Activated T-helper 1 cell treated with anti-CD3 and anti-CD28 coated beads, Interleukin-12 subunit alpha, Interleukin-12 subunit beta, Interleukin-2, Interleukin-4 antibody, amounts not matched to agents 30 ng/mL and 10 ng/mL and 1 ng/mL, durations not matched to agents 14 hours and 24 hours and 36 hours (primary cell): ENCODE measurements at regions not wholly inside any gene's neighbourhood (a gene's known extent, or its start where the extent isn't known, plus 50 kb on each side); places are given as distances from the start of the nearest gene placed in this dataset.

Source experiments
- DNase-seq: peaks from one replicate; pipeline ENCODE4 v3.0.0; 2021; ENCODE audit warnings: low spot score
- H3K27ac Mint-ChIP-seq: one replicate; pipeline ENCODE4 v1.8.0; 2021; ENCODE audit warnings: mild to moderate bottlenecking, mixed read lengths
- H3K27me3 Mint-ChIP-seq: one replicate; pipeline ENCODE4 v1.8.0; 2022; ENCODE audit warnings: mild to moderate bottlenecking, moderate library complexity, mixed read lengths; ENCODE audit not compliant: insufficient read depth
- H3K36me3 Mint-ChIP-seq: one replicate; pipeline ENCODE4 v1.8.0; 2021; ENCODE audit warnings: low read depth, mixed read lengths
- H3K4me1 Mint-ChIP-seq: one replicate; pipeline ENCODE4 v1.8.0; 2021; ENCODE audit warnings: low read depth, mixed read lengths
- H3K4me3 Mint-ChIP-seq: one replicate; pipeline ENCODE4 v1.8.0; 2021; ENCODE audit warnings: mild to moderate bottlenecking, moderate library complexity, mixed read lengths
- H3K9me3 Mint-ChIP-seq: one replicate; pipeline ENCODE4 v1.8.0; 2021; ENCODE audit warnings: mixed read lengths
- intact Hi-C: fragments of 100-400 bp; cut with micrococcal nuclease; formaldehyde crosslinking; loops from one replicate; pipeline ENCODE4 v1.15.1; 2024

- intact Hi-C loops = no loop called here
- no peak overlapping the region for H3K27ac Mint-ChIP-seq
These were observed 193.2 kb upstream of the TNP1 start for GRCh38 chr2:217052856-217053577.

GRCh38 chr2:217051416-217051815, 191.6 kb upstream of the TNP1 start:
- H3K27ac Mint-ChIP-seq = no peak overlapping the region
- H3K36me3 Mint-ChIP-seq = no peaks in the 10 kb centered on the region
- peaks cover 19% of the 10 kb centered on the region for H3K27me3 Mint-ChIP-seq
- H3K4me3 Mint-ChIP-seq = no peak overlapping the region
- intact Hi-C loops = no loop called here
- H3K9me3 Mint-ChIP-seq = no peaks in the 10 kb centered on the region
- DNase-seq = no peak
- no peaks in the 10 kb centered on the region for H3K4me1 Mint-ChIP-seq

More at GRCh38 chr2:217052856-217053577, 193.2 kb upstream of the TNP1 start:
- Mint-ChIP-seq H3K4me3 (no peak overlapping the region), H3K9me3 (no peaks in the 10 kb centered on the region), H3K36me3 (no peaks in the 10 kb centered on the region), H3K27me3 (peaks cover 23% of the 10 kb centered on the region), H3K4me1 (no peaks in the 10 kb centered on the region)
- no peak for DNase-seq

- Mint-ChIP-seq H3K36me3 (no peaks in the 10 kb centered on the region), H3K4me1 (no peaks in the 10 kb centered on the region), H3K9me3 (no peaks in the 10 kb centered on the region), H3K4me3 (no peak overlapping the region), H3K27ac (no peak overlapping the region), H3K27me3 (peaks cover 19% of the 10 kb centered on the region)
- intact Hi-C loops = loop anchor here (1.0 kb wide), 1 partner anchor 34 kb away; no protein-coding TSS in a partner anchor
- DNase-seq = no peak
These were observed 190.1 kb upstream of the TNP1 start for GRCh38 chr2:217049956-217050355.

GRCh38 chr2:217049422-217049821, 189.6 kb upstream of the TNP1 start:
- no peak for DNase-seq
- H3K4me1 Mint-ChIP-seq = no peaks in the 10 kb centered on the region
- H3K4me3 Mint-ChIP-seq = no peak overlapping the region
- intact Hi-C loops = loop anchor here (1.0 kb wide), 1 partner anchor 33 kb away; no protein-coding TSS in a partner anchor
- peaks cover 23% of the 10 kb centered on the region for H3K27me3 Mint-ChIP-seq
- H3K27ac Mint-ChIP-seq = no peak overlapping the region
- no peaks in the 10 kb centered on the region for H3K36me3 Mint-ChIP-seq
- no peaks in the 10 kb centered on the region for H3K9me3 Mint-ChIP-seq

- H3K27ac Mint-ChIP-seq = no peak overlapping the region
- H3K9me3 Mint-ChIP-seq = no peaks in the 10 kb centered on the region
These were observed 188.9 kb upstream of the TNP1 start for GRCh38 chr2:217048730-217049129.

GRCh38 chr2:217047631-217048030, 187.8 kb upstream of the TNP1 start:
- H3K27me3 Mint-ChIP-seq = peaks cover 25% of the 10 kb centered on the region
- H3K36me3 Mint-ChIP-seq = no peaks in the 10 kb centered on the region
- no peaks in the 10 kb centered on the region for H3K4me1 Mint-ChIP-seq
- H3K9me3 Mint-ChIP-seq = no peaks in the 10 kb centered on the region
- H3K27ac Mint-ChIP-seq = no peak overlapping the region
- H3K4me3 Mint-ChIP-seq = no peak overlapping the region
- intact Hi-C loops = no loop called here
- no peak for DNase-seq

More at GRCh38 chr2:217048730-217049129, 188.9 kb upstream of the TNP1 start:
- H3K4me3 Mint-ChIP-seq = no peak overlapping the region
- peaks cover 25% of the 10 kb centered on the region for H3K27me3 Mint-ChIP-seq
- no peaks in the 10 kb centered on the region for H3K4me1 Mint-ChIP-seq
- DNase-seq = no peak
- H3K36me3 Mint-ChIP-seq = no peaks in the 10 kb centered on the region
- intact Hi-C loops = loop anchor here (1.0 kb wide), 1 partner anchor 32 kb away; no protein-coding TSS in a partner anchor

GRCh38 chr2:217047209-217047608, 187.3 kb upstream of the TNP1 start:
- Mint-ChIP-seq H3K9me3 (peaks cover 3% of the 10 kb centered on the region), H3K4me1 (no peaks in the 10 kb centered on the region), H3K27ac (no peak overlapping the region), H3K36me3 (no peaks in the 10 kb centered on the region), H3K27me3 (peaks cover 25% of the 10 kb centered on the region), H3K4me3 (no peak overlapping the region)
- DNase-seq = no peak
- intact Hi-C loops = no loop called here

- Mint-ChIP-seq H3K4me1 (no peaks in the 10 kb centered on the region), H3K27ac (no peak overlapping the region), H3K9me3 (peaks cover 5% of the 10 kb centered on the region), H3K4me3 (no peak overlapping the region), H3K36me3 (no peaks in the 10 kb centered on the region), H3K27me3 (peaks cover 24% of the 10 kb centered on the region)
- intact Hi-C loops = no loop called here
- no peak for DNase-seq
These were observed 186.0 kb upstream of the TNP1 start for GRCh38 chr2:217045700-217046475.

- Mint-ChIP-seq H3K27me3 (peaks cover 8% of the 10 kb centered on the region), H3K27ac (no peak overlapping the region)
These were observed 180.2 kb upstream of the TNP1 start for GRCh38 chr2:217040099-217040498.

GRCh38 chr2:217038001-217038400, 178.1 kb upstream of the TNP1 start:
- no peak for DNase-seq
- H3K27me3 Mint-ChIP-seq = no peaks in the 10 kb centered on the region
- no peak overlapping the region for H3K4me3 Mint-ChIP-seq
- no peaks in the 10 kb centered on the region for H3K4me1 Mint-ChIP-seq
- H3K9me3 Mint-ChIP-seq = peaks cover 5% of the 10 kb centered on the region
- H3K36me3 Mint-ChIP-seq = no peaks in the 10 kb centered on the region
- H3K27ac Mint-ChIP-seq = no peak overlapping the region
- intact Hi-C loops = no loop called here

More at GRCh38 chr2:217040099-217040498, 180.2 kb upstream of the TNP1 start:
- DNase-seq = no peak
- Mint-ChIP-seq H3K4me3 (no peak overlapping the region), H3K9me3 (peaks cover 5% of the 10 kb centered on the region), H3K4me1 (no peaks in the 10 kb centered on the region), H3K36me3 (no peaks in the 10 kb centered on the region)
- intact Hi-C loops = no loop called here

GRCh38 chr2:217037353-217037752, 177.5 kb upstream of the TNP1 start:
- Mint-ChIP-seq H3K27me3 (no peaks in the 10 kb centered on the region), H3K4me1 (no peaks in the 10 kb centered on the region), H3K4me3 (no peak overlapping the region), H3K27ac (no peak overlapping the region), H3K9me3 (peaks cover 3% of the 10 kb centered on the region), H3K36me3 (no peaks in the 10 kb centered on the region)
- DNase-seq = no peak
- intact Hi-C loops = no loop called here

GRCh38 chr2:217035967-217036366, 176.1 kb upstream of the TNP1 start:
- H3K27me3 Mint-ChIP-seq = no peaks in the 10 kb centered on the region
- no peak overlapping the region for H3K27ac Mint-ChIP-seq
- DNase-seq = no peak
- H3K9me3 Mint-ChIP-seq = no peaks in the 10 kb centered on the region
- intact Hi-C loops = no loop called here
- no peaks in the 10 kb centered on the region for H3K36me3 Mint-ChIP-seq
- no peak overlapping the region for H3K4me3 Mint-ChIP-seq
- no peaks in the 10 kb centered on the region for H3K4me1 Mint-ChIP-seq

GRCh38 chr2:217033186-217033585, 173.3 kb upstream of the TNP1 start:
- no peak overlapping the region for H3K27ac Mint-ChIP-seq
- H3K4me1 Mint-ChIP-seq = no peaks in the 10 kb centered on the region
- H3K4me3 Mint-ChIP-seq = no peak overlapping the region
- no peaks in the 10 kb centered on the region for H3K27me3 Mint-ChIP-seq
- intact Hi-C loops = no loop called here
- no peaks in the 10 kb centered on the region for H3K9me3 Mint-ChIP-seq
- H3K36me3 Mint-ChIP-seq = no peaks in the 10 kb centered on the region
- no peak for DNase-seq
